SK-N-SH (cell line): ENCODE measurements at regions not wholly inside any gene's neighbourhood (a gene's known extent, or its start where the extent isn't known, plus 50 kb on each side); places are given as distances from the start of the nearest gene placed in this dataset.

Source experiments
- CTCF ChIA-PET: fragments of 300-600, 350-600 bp; formaldehyde crosslinking; extraction: SDS; loops from one replicate; lab custom pipeline; 2021; lab: Yijun Ruan, JAX
- POLR2A ChIA-PET: fragments of 350-600 bp; sonication (Branson Sonifier 250); formaldehyde crosslinking; extraction: SDS; loops from one replicate; lab custom pipeline; 2020; ENCODE audit warnings: antibody characterized with exemption, inconsistent platforms; lab: Yijun Ruan, JAX
- DNase-seq: peaks from one replicate; pipeline ENCODE4 v3.0.0; 2012
- H2AFZ ChIP-seq: fragments of 200-600 bp; sonication (generic); 2 replicates; pipeline ENCODE4 v1.8.1; 2016; ENCODE audit warnings: antibody characterized with exemption, mild to moderate bottlenecking, low read depth
- H3F3A ChIP-seq: fragments of 200-600 bp; sonication (generic); replicated peaks from 2 replicates; pipeline ENCODE3; 2016; ENCODE audit warnings: antibody characterized with exemption, mild to moderate bottlenecking; ENCODE audit not compliant: insufficient read depth
- H3K27ac ChIP-seq, 2 experiments: fragments of 200-500 bp in 1 of 2; fragments of 200-600 bp in 1 of 2; sonication (Bioruptor generic) in 1 of 2; sonication (generic), shearing (Covaris generic) in 1 of 2; 2 replicates each; pipeline versions ENCODE4 v1.5.1 to v1.6.1; 2014 to 2016; ENCODE audit warnings: low read depth in 2 of 2, inconsistent platforms in 1 of 2, low read length in 1 of 2, mild to moderate bottlenecking in 1 of 2, mixed read lengths in 1 of 2
- H3K27me3 ChIP-seq: fragments of 200-600 bp; sonication (generic), shearing (Covaris generic); 2 replicates; pipeline ENCODE4 v1.6.1; 2016; ENCODE audit warnings: mixed run types; ENCODE audit not compliant: insufficient read depth
- H3K36me3 ChIP-seq, 2 experiments: fragments of 200-500 bp in 1 of 2; fragments of 200-600 bp in 1 of 2; sonication (Bioruptor generic) in 1 of 2; sonication (generic) in 1 of 2; replicated peaks in 1 of 2; 2 replicates each; pipeline versions ENCODE3 to v1.5.1; 2014 to 2016; ENCODE audit warnings: low read length in 1 of 2, mild to moderate bottlenecking in 1 of 2; ENCODE audit not compliant: insufficient read depth in 2 of 2, control insufficient read depth in 1 of 2
- H3K4me1 ChIP-seq, 2 experiments: fragments of 200-500 bp in 1 of 2; fragments of 200-600 bp in 1 of 2; sonication (Bioruptor generic) in 1 of 2; sonication (generic), shearing (Covaris generic) in 1 of 2; 2 replicates each; pipeline versions ENCODE4 v1.5.1 to v1.6.1; 2014 to 2016; ENCODE audit warnings: low read depth in 1 of 2, low read length in 1 of 2, mixed run types in 1 of 2; ENCODE audit not compliant: insufficient read depth in 2 of 2, control insufficient read depth in 1 of 2
- H3K4me2 ChIP-seq: fragments of 200-600 bp; sonication (generic), shearing (Covaris generic); 2 replicates; pipeline ENCODE4 v1.6.1; 2017; ENCODE audit warnings: mixed run types
- H3K4me3 ChIP-seq, 2 experiments: fragments of 200-500 bp in 1 of 2; fragments of 200-600 bp in 1 of 2; sonication (Bioruptor generic) in 1 of 2; sonication (generic), shearing (Covaris generic) in 1 of 2; 2 replicates each; pipeline versions ENCODE4 v1.5.1 to v1.8.1; 2014 to 2016; ENCODE audit warnings: low read depth in 2 of 2, inconsistent platforms in 1 of 2, low read length in 1 of 2, mild to moderate bottlenecking in 1 of 2, mixed read lengths in 1 of 2, moderate library complexity in 1 of 2
- H3K79me2 ChIP-seq: fragments of 200-600 bp; sonication (generic); 2 replicates; pipeline ENCODE4 v1.8.1; 2017; ENCODE audit warnings: mild to moderate bottlenecking; ENCODE audit not compliant: insufficient read depth
- H3K9ac ChIP-seq: fragments of 200-600 bp; sonication (generic); 2 replicates; pipeline ENCODE4 v1.6.1; 2017; ENCODE audit warnings: mixed run types
- H3K9me2 ChIP-seq: fragments of 200-600 bp; sonication (generic); 2 replicates; pipeline ENCODE4 v1.6.1; 2017; ENCODE audit warnings: mixed run types
- H3K9me3 ChIP-seq: fragments of 200-600 bp; sonication (generic); 2 replicates; pipeline ENCODE4 v1.6.1; 2017; ENCODE audit warnings: mixed run types, mild to moderate bottlenecking, moderate library complexity
- H4K20me1 ChIP-seq: fragments of 200-600 bp; sonication (generic); 2 replicates; pipeline ENCODE4 v1.6.1; 2017; ENCODE audit warnings: mild to moderate bottlenecking, mixed run types; ENCODE audit not compliant: insufficient read depth
- CHD2 ChIP-seq: fragments of 150-350 bp; IDR thresholded peaks from 2 replicates; pipeline ENCODE4 v1.6.1; 2018; ENCODE audit warnings: low read length; ENCODE audit not compliant: partially characterized antibody
- ELF1 ChIP-seq: IDR thresholded peaks from 2 replicates; pipeline ENCODE4 v1.4.0; 2012
- EP300 ChIP-seq, 2 experiments: IDR thresholded peaks; 2 replicates each; pipeline versions ENCODE4 v1.4.0 to v1.6.1; 2012; ENCODE audit warnings: borderline replicate concordance in 1 of 2, low read depth in 1 of 2, low read length in 1 of 2
- FOXJ3 ChIP-seq: sonication (generic); formaldehyde crosslinking; IDR thresholded peaks from 2 replicates; pipeline ENCODE4 v1.5.1; 2020; ENCODE audit warnings: mild to moderate bottlenecking, missing genetic modification reagents
- GABPA ChIP-seq: IDR thresholded peaks from 2 replicates; pipeline ENCODE4 v1.4.0; 2012; ENCODE audit warnings: low read depth, mild to moderate bottlenecking
- GATA2 ChIP-seq: sonication (generic); formaldehyde crosslinking; IDR thresholded peaks from 2 replicates; pipeline ENCODE4 v1.5.0; 2020; ENCODE audit warnings: mild to moderate bottlenecking, missing genetic modification reagents
- JUND ChIP-seq: IDR thresholded peaks from 2 replicates; pipeline ENCODE4 v1.4.0; 2012
- NRF1 ChIP-seq: IDR thresholded peaks from 2 replicates; pipeline ENCODE4 v1.6.1; 2012; ENCODE audit warnings: low read depth, mild to moderate bottlenecking, low read length
- POLR2AphosphoS5 ChIP-seq: IDR thresholded peaks from 2 replicates; pipeline ENCODE4 v1.6.1; 2012; ENCODE audit warnings: low read depth, low read length
- RFX5 ChIP-seq: IDR thresholded peaks from 2 replicates; pipeline ENCODE4 v1.6.1; 2012; ENCODE audit warnings: mild to moderate bottlenecking, improper control_type of control experiment, low read length
- RXRA ChIP-seq: IDR thresholded peaks from 2 replicates; pipeline ENCODE4 v1.4.0; 2012; ENCODE audit warnings: low read depth, mild to moderate bottlenecking, borderline replicate concordance
- TAF1 ChIP-seq: IDR thresholded peaks from 2 replicates; pipeline ENCODE4 v1.6.1; 2012; ENCODE audit warnings: low read depth, mild to moderate bottlenecking, low read length, moderate library complexity, borderline replicate concordance
- TCF12 ChIP-seq: IDR thresholded peaks from 2 replicates; pipeline ENCODE4 v1.4.0; 2012
- TEAD4 ChIP-seq: IDR thresholded peaks from 2 replicates; pipeline ENCODE4 v1.4.0; 2012; ENCODE audit warnings: mild to moderate bottlenecking, borderline replicate concordance; ENCODE audit not compliant: insufficient read depth
- YY1 ChIP-seq: IDR thresholded peaks from 2 replicates; pipeline ENCODE4 v1.4.0; 2012; ENCODE audit warnings: low read depth, mild to moderate bottlenecking
- WGBS: methylation state at CpG from one replicate; pipeline ENCODE4 v1.1.6; 2017; ENCODE audit warnings: low lambda C conversion rate; 5-methylcytosine and 5-hydroxymethylcytosine counted together
- TF ChIP-seq, protein P1 (sequence below): fragments of 200-600 bp; sonication (generic); IDR thresholded peaks from 2 replicates; pipeline ENCODE4 v1.6.1; 2017; ENCODE audit warnings: antibody characterized with exemption, mild to moderate bottlenecking, moderate library complexity
- TF ChIP-seq, protein P2 (sequence below): fragments of 150-350 bp; IDR thresholded peaks from 2 replicates; pipeline ENCODE4 v1.6.1; 2016; ENCODE audit warnings: mild to moderate bottlenecking, low read depth, low read length
- TF ChIP-seq, protein P3 (sequence below): IDR thresholded peaks from 2 replicates; pipeline ENCODE4; 2012

DNA sequence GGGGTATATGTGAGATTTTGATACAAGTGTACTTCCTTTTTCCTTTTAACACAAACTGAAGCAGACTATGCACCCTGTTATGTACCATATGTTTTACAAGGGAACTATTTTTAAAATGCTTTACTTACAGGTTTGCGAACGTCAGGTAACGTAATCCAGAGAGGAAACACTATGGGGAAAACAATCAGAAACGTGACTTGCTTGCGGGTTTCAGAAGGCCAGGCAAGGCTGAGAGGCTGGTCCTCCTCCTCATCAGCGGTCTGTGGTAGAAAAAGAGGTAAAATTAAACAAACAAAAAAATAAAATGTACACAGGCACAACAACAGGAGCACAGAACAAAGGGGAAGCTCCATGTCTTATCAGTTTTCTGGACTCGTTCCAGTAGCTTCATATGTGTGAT lies 141.2 kb downstream of the ACER2 start:
- no peak overlapping the region for H3K27ac ChIP-seq
- no peaks in the 10 kb centered on the region; the same call in 1 of the 2 replicates for H3K27me3 ChIP-seq
- no peaks in the 10 kb centered on the region for H3K79me2 ChIP-seq
- TF ChIP-seq, protein P1, sequence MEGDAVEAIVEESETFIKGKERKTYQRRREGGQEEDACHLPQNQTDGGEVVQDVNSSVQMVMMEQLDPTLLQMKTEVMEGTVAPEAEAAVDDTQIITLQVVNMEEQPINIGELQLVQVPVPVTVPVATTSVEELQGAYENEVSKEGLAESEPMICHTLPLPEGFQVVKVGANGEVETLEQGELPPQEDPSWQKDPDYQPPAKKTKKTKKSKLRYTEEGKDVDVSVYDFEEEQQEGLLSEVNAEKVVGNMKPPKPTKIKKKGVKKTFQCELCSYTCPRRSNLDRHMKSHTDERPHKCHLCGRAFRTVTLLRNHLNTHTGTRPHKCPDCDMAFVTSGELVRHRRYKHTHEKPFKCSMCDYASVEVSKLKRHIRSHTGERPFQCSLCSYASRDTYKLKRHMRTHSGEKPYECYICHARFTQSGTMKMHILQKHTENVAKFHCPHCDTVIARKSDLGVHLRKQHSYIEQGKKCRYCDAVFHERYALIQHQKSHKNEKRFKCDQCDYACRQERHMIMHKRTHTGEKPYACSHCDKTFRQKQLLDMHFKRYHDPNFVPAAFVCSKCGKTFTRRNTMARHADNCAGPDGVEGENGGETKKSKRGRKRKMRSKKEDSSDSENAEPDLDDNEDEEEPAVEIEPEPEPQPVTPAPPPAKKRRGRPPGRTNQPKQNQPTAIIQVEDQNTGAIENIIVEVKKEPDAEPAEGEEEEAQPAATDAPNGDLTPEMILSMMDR = no peak
- TF ChIP-seq TCF12 (no peak), CHD2 (no peak), ELF1 (no peak), GABPA (no peak), POLR2AphosphoS5 (no peak)
- TF ChIP-seq, protein P2, sequence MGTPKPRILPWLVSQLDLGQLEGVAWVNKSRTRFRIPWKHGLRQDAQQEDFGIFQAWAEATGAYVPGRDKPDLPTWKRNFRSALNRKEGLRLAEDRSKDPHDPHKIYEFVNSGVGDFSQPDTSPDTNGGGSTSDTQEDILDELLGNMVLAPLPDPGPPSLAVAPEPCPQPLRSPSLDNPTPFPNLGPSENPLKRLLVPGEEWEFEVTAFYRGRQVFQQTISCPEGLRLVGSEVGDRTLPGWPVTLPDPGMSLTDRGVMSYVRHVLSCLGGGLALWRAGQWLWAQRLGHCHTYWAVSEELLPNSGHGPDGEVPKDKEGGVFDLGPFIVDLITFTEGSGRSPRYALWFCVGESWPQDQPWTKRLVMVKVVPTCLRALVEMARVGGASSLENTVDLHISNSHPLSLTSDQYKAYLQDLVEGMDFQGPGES = no peak
- no peak overlapping the region for H3K4me2 ChIP-seq
- no peaks in the 10 kb centered on the region for H3K36me3 ChIP-seq
- no peaks in the 10 kb centered on the region for H3K9me2 ChIP-seq
- CTCF ChIA-PET = no interaction called here
- H3K9ac ChIP-seq = no peak overlapping the region
- no peaks in the 10 kb centered on the region for H3F3A ChIP-seq
- no peaks in the 10 kb centered on the region for H4K20me1 ChIP-seq
- 42% methylated on average over 7 of the region's 7 CpGs for WGBS
- H3K4me1 ChIP-seq = no peaks in the 10 kb centered on the region
- POLR2A ChIA-PET = no interaction called here
- no peak overlapping the region for H3K4me3 ChIP-seq
- DNase-seq = no peak
- no peaks in the 10 kb centered on the region for H3K9me3 ChIP-seq
- H2AFZ ChIP-seq = no peak overlapping the region

DNA sequence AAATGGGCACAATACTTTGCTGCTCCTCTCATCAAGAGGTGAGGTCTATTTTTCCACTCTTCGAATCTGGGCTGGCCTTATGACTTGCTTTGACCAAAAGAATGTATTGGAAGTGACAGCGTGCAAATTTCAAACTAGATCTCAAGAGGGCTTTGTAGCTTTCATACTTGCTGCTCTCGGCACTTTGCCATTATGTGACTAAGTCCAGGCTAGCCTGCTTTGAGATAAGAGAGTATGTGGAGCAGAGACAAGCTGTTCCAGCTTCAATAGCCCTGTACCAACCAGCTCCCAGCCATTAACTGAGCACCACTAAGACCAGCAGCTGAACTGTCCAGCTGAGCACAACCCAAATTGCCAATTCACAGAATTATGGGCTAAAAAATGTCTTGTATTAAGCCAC lies 124.6 kb downstream of the ACER2 start:
- Histone ChIP-seq H3K4me1 (no peaks in the 10 kb centered on the region), H3K4me2 (no peak overlapping the region), H4K20me1 (no peaks in the 10 kb centered on the region), H3F3A (no peaks in the 10 kb centered on the region), H3K36me3 (no peaks in the 10 kb centered on the region), H3K4me3 (no peak overlapping the region), H3K9me3 (no peaks in the 10 kb centered on the region), H3K79me2 (no peaks in the 10 kb centered on the region), H3K9me2 (no peaks in the 10 kb centered on the region), H3K9ac (no peak overlapping the region), H3K27me3 (no peaks in the 10 kb centered on the region), H3K27ac (no peak overlapping the region), H2AFZ (no peak overlapping the region)
- ChIA-PET POLR2A (no interaction called here), CTCF (no interaction called here)
- TF ChIP-seq FOXJ3 (CRISPR knock-in tag) = no peak
- TF ChIP-seq JUND = no peak
- no peak for TF ChIP-seq YY1
- no peak for TF ChIP-seq EP300 (IDR thresholded peaks at IDR 0.05; ENCODE audit: borderline replicate concordance in 1 of 2, low read depth in 1 of 2, low read length in 1 of 2)
- no peak for TF ChIP-seq NRF1
- TF ChIP-seq RFX5 = no peak
- TF ChIP-seq CHD2 = no peak
- TF ChIP-seq, protein P2 = no peak
- TF ChIP-seq, protein P3, sequence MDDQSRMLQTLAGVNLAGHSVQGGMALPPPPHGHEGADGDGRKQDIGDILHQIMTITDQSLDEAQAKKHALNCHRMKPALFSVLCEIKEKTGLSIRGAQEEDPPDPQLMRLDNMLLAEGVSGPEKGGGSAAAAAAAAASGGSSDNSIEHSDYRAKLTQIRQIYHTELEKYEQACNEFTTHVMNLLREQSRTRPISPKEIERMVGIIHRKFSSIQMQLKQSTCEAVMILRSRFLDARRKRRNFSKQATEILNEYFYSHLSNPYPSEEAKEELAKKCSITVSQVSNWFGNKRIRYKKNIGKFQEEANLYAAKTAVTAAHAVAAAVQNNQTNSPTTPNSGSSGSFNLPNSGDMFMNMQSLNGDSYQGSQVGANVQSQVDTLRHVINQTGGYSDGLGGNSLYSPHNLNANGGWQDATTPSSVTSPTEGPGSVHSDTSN = no peak
- no peak for TF ChIP-seq GATA2 (CRISPR knock-in tag)
- TF ChIP-seq POLR2AphosphoS5 = no peak
- TF ChIP-seq TEAD4 = no peak
- no peak for TF ChIP-seq RXRA
- TF ChIP-seq TAF1 = no peak
- no peak for DNase-seq
- WGBS = 25% methylated on average over 3 of the region's 3 CpGs
